ENCODE measurements at regions not wholly inside any gene's neighbourhood (a gene's known extent, or its start where the extent isn't known, plus 50 kb on each side); places are given as distances from the start of the nearest gene placed in this dataset.

DNA sequence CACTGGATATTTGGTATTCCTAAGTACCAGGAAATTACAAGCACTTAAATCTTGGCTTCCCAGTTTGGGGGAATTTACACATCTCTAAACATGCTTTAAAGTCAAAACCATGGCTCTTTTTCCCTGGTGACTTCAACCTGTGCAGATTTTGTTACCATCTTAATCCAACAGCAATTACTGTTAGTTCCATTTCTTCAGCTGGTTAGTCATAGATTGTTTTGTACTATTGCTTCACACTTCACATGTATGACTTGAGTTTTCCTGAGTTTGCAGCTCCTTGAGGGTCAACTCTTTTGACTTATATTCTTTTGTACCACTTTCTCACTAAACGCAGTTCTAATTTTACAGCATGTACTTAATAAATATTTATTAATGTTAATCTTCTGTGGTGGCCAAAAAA, 203.4 kb upstream of the RND3 start:
- intact Hi-C loops (cut with DNase I), result no loop called here
- Histone ChIP-seq H3K4me3 (no peak overlapping the region), H3K27me3 (ENCODE audit: insufficient read depth in 3 of 3, low read length in 2 of 3) (no peaks in the 10 kb centered on the region), H3K4me1 (no peaks in the 10 kb centered on the region), H3K9me3 (no peaks in the 10 kb centered on the region), H3K27ac (no peak overlapping the region), H3K36me3 (ENCODE audit: insufficient read depth in 1 of 2, low read depth in 1 of 2) (no peaks in the 10 kb centered on the region)
- 80 to 89% (median 84%) methylated on average over 1 of the region's 1 CpG for WGBS, 3 donors
- DNase-seq (no peak), ATAC-seq (peak in 1 of 4 donors; percentile 56)
- TF ChIP-seq, protein P1, sequence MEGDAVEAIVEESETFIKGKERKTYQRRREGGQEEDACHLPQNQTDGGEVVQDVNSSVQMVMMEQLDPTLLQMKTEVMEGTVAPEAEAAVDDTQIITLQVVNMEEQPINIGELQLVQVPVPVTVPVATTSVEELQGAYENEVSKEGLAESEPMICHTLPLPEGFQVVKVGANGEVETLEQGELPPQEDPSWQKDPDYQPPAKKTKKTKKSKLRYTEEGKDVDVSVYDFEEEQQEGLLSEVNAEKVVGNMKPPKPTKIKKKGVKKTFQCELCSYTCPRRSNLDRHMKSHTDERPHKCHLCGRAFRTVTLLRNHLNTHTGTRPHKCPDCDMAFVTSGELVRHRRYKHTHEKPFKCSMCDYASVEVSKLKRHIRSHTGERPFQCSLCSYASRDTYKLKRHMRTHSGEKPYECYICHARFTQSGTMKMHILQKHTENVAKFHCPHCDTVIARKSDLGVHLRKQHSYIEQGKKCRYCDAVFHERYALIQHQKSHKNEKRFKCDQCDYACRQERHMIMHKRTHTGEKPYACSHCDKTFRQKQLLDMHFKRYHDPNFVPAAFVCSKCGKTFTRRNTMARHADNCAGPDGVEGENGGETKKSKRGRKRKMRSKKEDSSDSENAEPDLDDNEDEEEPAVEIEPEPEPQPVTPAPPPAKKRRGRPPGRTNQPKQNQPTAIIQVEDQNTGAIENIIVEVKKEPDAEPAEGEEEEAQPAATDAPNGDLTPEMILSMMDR (IDR thresholded peaks at IDR 0.05), result no peak

DNA sequence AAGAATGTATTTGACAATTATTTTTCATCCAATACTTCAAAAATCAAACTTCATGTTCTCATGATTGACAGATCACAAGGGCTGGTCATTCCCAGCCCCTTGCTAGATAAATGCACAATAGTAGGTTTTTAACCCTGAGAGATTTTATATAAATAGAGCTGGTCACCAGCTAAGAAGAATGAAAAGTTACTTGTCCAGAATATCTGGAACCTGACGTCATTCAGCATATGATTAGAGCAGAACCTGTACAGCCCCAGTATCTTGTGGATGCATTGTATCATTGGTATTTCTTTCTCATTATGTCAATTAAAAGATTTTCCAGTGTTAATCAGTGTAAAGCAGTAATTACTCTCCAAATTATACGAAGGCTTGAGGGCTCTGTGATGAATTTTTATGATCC, 202.8 kb upstream of the RND3 start:
- Histone ChIP-seq H3K36me3 (ENCODE audit: insufficient read depth in 1 of 2, low read depth in 1 of 2) (no peaks in the 10 kb centered on the region), H3K27ac (no peak overlapping the region), H3K4me3 (no peak overlapping the region), H3K9me3 (no peaks in the 10 kb centered on the region), H3K4me1 (no peaks in the 10 kb centered on the region), H3K27me3 (ENCODE audit: insufficient read depth in 3 of 3, low read length in 2 of 3) (no peaks in the 10 kb centered on the region)
- intact Hi-C loops (cut with DNase I), result no loop called here
- WGBS, 3 donors, result 76 to 82% (median 80%) methylated on average over 2 of the region's 2 CpGs
- ATAC-seq (no peak), DNase-seq (no peak)
- TF ChIP-seq, protein P1 (IDR thresholded peaks at IDR 0.05), result no peak

DNA sequence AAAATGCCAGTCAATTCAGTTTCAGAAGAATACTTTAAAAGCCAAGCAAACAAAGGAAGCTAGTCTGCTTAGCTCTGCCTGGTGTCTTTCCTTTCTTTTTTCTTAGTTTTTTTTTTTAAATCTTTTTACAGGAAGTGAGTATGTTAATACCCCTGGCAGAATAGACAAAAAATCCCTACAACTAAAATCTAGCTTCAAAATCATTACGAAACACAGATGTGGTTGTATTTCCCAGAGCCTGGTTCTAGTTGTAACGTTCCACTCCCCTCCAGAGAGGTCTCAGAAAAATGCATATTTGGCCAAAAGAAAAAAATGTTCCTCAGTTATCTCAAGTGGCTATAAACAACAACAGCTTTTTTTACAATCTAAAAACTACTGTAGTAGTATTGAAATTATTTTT, 202.1 kb upstream of the RND3 start:
- no peak overlapping the region for H3K27ac ChIP-seq
- intact Hi-C loops (cut with DNase I), result no loop called here

DNA sequence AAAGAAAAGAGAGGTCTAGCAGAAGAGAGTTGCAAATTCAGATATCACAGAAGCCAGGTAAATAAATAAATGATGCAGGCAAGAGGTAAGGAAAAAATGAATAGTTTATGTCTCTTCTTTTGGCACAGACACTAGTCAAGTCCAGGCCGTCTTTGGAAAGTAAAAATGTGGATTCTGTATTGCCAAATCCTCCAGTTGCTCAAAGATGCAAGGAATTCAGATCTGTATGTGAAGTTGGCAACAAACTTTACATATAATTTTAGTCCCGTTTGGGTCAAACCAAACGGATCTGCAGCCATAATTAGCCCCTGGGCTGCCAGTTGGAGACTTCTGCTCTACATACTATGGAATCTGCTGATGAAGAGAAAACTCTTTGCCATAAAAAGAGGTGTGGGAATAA, 200.5 kb upstream of the RND3 start:
- intact Hi-C loops (cut with DNase I), result no loop called here
- no peaks in the 10 kb centered on the region for H3K36me3 ChIP-seq (ENCODE audit: insufficient read depth in 1 of 2, low read depth in 1 of 2)
- ATAC-seq, result no peak

More for the DNA sequence above, 202.1 kb upstream of the RND3 start:
- Histone ChIP-seq H3K4me1 (no peaks in the 10 kb centered on the region), H3K4me3 (no peak overlapping the region), H3K27me3 (ENCODE audit: insufficient read depth in 3 of 3, low read length in 2 of 3) (no peaks in the 10 kb centered on the region), H3K9me3 (no peaks in the 10 kb centered on the region), H3K36me3 (ENCODE audit: insufficient read depth in 1 of 2, low read depth in 1 of 2) (no peaks in the 10 kb centered on the region)
- DNase-seq (no peak), ATAC-seq (no peak)
- WGBS, 3 donors, result 24 to 34% (median 34%) methylated on average over 2 of the region's 2 CpGs
- TF ChIP-seq, protein P1 (IDR thresholded peaks at IDR 0.05), result no peak

DNA sequence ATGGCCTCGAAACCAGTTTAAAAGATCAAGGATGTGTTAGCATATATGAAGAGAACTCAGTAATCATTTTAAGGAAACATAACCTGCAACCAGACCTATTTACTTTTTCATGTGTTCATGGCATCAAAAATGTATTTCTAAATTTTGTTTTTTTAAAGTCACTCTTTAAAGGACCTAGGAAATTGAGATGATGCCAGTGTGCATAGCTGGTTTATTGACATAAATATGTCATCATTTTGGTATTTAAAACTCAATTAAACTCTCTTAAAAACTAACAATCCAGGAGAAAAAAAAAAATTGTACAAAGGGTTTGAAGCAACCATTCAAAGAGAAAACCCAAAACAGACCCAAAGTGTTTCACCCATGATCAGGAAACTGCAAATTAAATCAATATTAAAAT, 198.9 kb upstream of the RND3 start:
- 86 to 95% (median 93%) methylated on average over 1 of the region's 1 CpG for WGBS, 3 donors
- TF ChIP-seq, protein P1 (IDR thresholded peaks at IDR 0.05), result no peak
- DNase-seq (no peak), ATAC-seq (no peak)
- Histone ChIP-seq H3K27ac (no peak overlapping the region), H3K36me3 (ENCODE audit: insufficient read depth in 1 of 2, low read depth in 1 of 2) (no peaks in the 10 kb centered on the region), H3K4me3 (no peak overlapping the region), H3K27me3 (ENCODE audit: insufficient read depth in 3 of 3, low read length in 2 of 3) (no peaks in the 10 kb centered on the region), H3K9me3 (no peaks in the 10 kb centered on the region), H3K4me1 (no peaks in the 10 kb centered on the region)
- intact Hi-C loops (cut with DNase I), result no loop called here

More for the DNA sequence above, 200.5 kb upstream of the RND3 start:
- WGBS, 3 donors, result 40 to 42% (median 41%) methylated on average over 3 of the region's 3 CpGs
- Histone ChIP-seq H3K4me3 (no peak overlapping the region), H3K27me3 (ENCODE audit: insufficient read depth in 3 of 3, low read length in 2 of 3) (no peaks in the 10 kb centered on the region), H3K9me3 (no peaks in the 10 kb centered on the region), H3K27ac (no peak overlapping the region), H3K4me1 (no peaks in the 10 kb centered on the region)
- TF ChIP-seq, protein P1 (IDR thresholded peaks at IDR 0.05), result no peak
- DNase-seq, result no peak
